Mesenchymal stem cell (in vitro differentiated cells and primary cell): ENCODE measurements at regions not wholly inside any gene's neighbourhood (a gene's known extent, or its start where the extent isn't known, plus 50 kb on each side); places are given as distances from the start of the nearest gene placed in this dataset.

ENCODE experiments used
- DNase-seq: peaks from one replicate; pipeline ENCODE4 v3.0.0-alpha.2; 2013
- H2AFZ ChIP-seq: one replicate; pipeline ENCODE4 v1.6.1; 2013; ENCODE audit warnings: low read depth, mild to moderate bottlenecking, control low read depth, inconsistent platforms, low read length, moderate library complexity
- H2AK5ac ChIP-seq: 2 replicates; pipeline ENCODE4 v1.6.1; 2013; ENCODE audit warnings: low read length, moderate library complexity, mild to moderate bottlenecking, inconsistent platforms; ENCODE audit not compliant: severe bottlenecking
- H2BK120ac ChIP-seq: one replicate; pipeline ENCODE4 v1.6.1; 2013; ENCODE audit warnings: low read depth, mild to moderate bottlenecking, inconsistent platforms, low read length, moderate library complexity
- H2BK12ac ChIP-seq, 2 experiments: one replicate each; pipeline ENCODE4 v1.6.1; 2013; ENCODE audit warnings: inconsistent platforms in 2 of 2, low read length in 2 of 2, mild to moderate bottlenecking in 2 of 2, moderate library complexity in 2 of 2, control low read depth in 1 of 2
- H2BK15ac ChIP-seq: one replicate; pipeline ENCODE4 v1.6.1; 2013; ENCODE audit warnings: mild to moderate bottlenecking, low read depth, inconsistent platforms; ENCODE audit not compliant: poor library complexity, severe bottlenecking
- H2BK5ac ChIP-seq: 2 replicates; pipeline ENCODE4 v1.6.1; 2013; ENCODE audit warnings: low read depth, mild to moderate bottlenecking, low read length, control low read depth, inconsistent platforms; ENCODE audit not compliant: poor library complexity, severe bottlenecking
- H3K14ac ChIP-seq, 2 experiments: one replicate each; pipeline ENCODE4 v1.6.1; 2013; ENCODE audit warnings: inconsistent platforms in 2 of 2, low read length in 2 of 2, control low read depth in 1 of 2, mild to moderate bottlenecking in 1 of 2, moderate library complexity in 1 of 2
- H3K18ac ChIP-seq, 2 experiments: one replicate each; pipeline ENCODE4 v1.6.1; 2013; ENCODE audit warnings: inconsistent platforms in 2 of 2, low read length in 2 of 2, control low read depth in 1 of 2, low read depth in 1 of 2, mild to moderate bottlenecking in 1 of 2
- H3K23ac ChIP-seq, 2 experiments: one replicate each; pipeline ENCODE4 v1.6.1; 2013; ENCODE audit warnings: inconsistent platforms in 2 of 2, low read length in 2 of 2, mild to moderate bottlenecking in 2 of 2, moderate library complexity in 2 of 2, control low read depth in 1 of 2
- H3K27ac ChIP-seq: 2 replicates; pipeline ENCODE4 v1.5.1; 2013; ENCODE audit warnings: mild to moderate bottlenecking, moderate library complexity, low read length, control low read depth, inconsistent platforms; ENCODE audit not compliant: poor library complexity, severe bottlenecking
- H3K27me3 ChIP-seq, 2 experiments: 2 replicates each; pipeline versions ENCODE4 v1.6.1 to v1.7.0; 2013; ENCODE audit warnings: low read length in 2 of 2, mild to moderate bottlenecking in 2 of 2, moderate library complexity in 2 of 2, control low read depth in 1 of 2, inconsistent platforms in 1 of 2; ENCODE audit not compliant: control insufficient read depth in 1 of 2, insufficient read depth in 1 of 2
- H3K36me3 ChIP-seq, 2 experiments: 2 replicates each; pipeline versions ENCODE4 v1.6.1 to v1.7.0; 2013; ENCODE audit warnings: low read length in 2 of 2, control low read depth in 1 of 2, inconsistent platforms in 1 of 2, low read depth in 1 of 2, mild to moderate bottlenecking in 1 of 2; ENCODE audit not compliant: insufficient read depth in 2 of 2, control insufficient read depth in 1 of 2
- H3K4ac ChIP-seq, 2 experiments: one replicate each; pipeline ENCODE4 v1.6.1; 2013; ENCODE audit warnings: inconsistent platforms in 2 of 2, low read length in 2 of 2, mild to moderate bottlenecking in 2 of 2, moderate library complexity in 2 of 2, control low read depth in 1 of 2, low read depth in 1 of 2
- H3K4me1 ChIP-seq: 2 replicates; pipeline ENCODE4 v1.6.1; 2013; ENCODE audit warnings: low read depth, low read length, control low read depth; ENCODE audit not compliant: control insufficient read depth, insufficient read depth
- H3K4me2 ChIP-seq: 2 replicates; pipeline ENCODE4 v1.6.1; 2013; ENCODE audit warnings: low read length, mild to moderate bottlenecking, inconsistent platforms; ENCODE audit not compliant: poor library complexity, severe bottlenecking
- H3K4me3 ChIP-seq, 2 experiments: 2 replicates each; pipeline versions ENCODE4 v1.5.1 to v1.7.0; 2013; ENCODE audit warnings: low read length in 2 of 2, mild to moderate bottlenecking in 2 of 2, control low read depth in 1 of 2, low read depth in 1 of 2; ENCODE audit not compliant: insufficient read depth in 1 of 2
- H3K79me1 ChIP-seq: replicated peaks from 2 replicates; pipeline ENCODE4 v1.6.1; 2013; ENCODE audit warnings: mild to moderate bottlenecking, control low read depth, low read length, inconsistent platforms; ENCODE audit not compliant: poor library complexity, severe bottlenecking
- H3K9ac ChIP-seq: 2 replicates; pipeline ENCODE4 v1.7.0; 2013; ENCODE audit warnings: mild to moderate bottlenecking, low read length, moderate library complexity
- H3K9me3 ChIP-seq: 2 replicates; pipeline ENCODE4 v1.7.0; 2013; ENCODE audit warnings: mild to moderate bottlenecking, low read length; ENCODE audit not compliant: control insufficient read depth
- H4K8ac ChIP-seq: one replicate; pipeline ENCODE4 v1.6.1; 2013; ENCODE audit warnings: inconsistent platforms, mild to moderate bottlenecking, low read length, moderate library complexity
- H4K91ac ChIP-seq: one replicate; pipeline ENCODE4 v1.6.1; 2013; ENCODE audit warnings: mild to moderate bottlenecking, low read length, inconsistent platforms
- WGBS: methylation state at CpG from one replicate; pipeline ENCODE4 v1.1.7; 2013; ENCODE audit warnings: mixed read lengths; 5-methylcytosine and 5-hydroxymethylcytosine counted together

GRCh38 chr7:49325571-49325970 lies 401.2 kb downstream of the CDC14C start:
- no peak overlapping the region for H2AFZ ChIP-seq
- no peak for DNase-seq
- H3K4me1 ChIP-seq, result no peaks in the 10 kb centered on the region
- 72% methylated on average over 3 of the region's 4 CpGs for whole genome bisulfite sequencing
- H3K23ac ChIP-seq, result no peak overlapping the region
- H2BK120ac ChIP-seq, result no peak overlapping the region
- H3K79me1 ChIP-seq, result no peaks in the 10 kb centered on the region
- peak overlapping the region in 1 of 2 experiments; percentile 36 for H3K4me3 ChIP-seq
- H3K9ac ChIP-seq, result peak overlapping the region; percentile 83
- no peak overlapping the region for H2BK15ac ChIP-seq
- H2AK5ac ChIP-seq, result no peak overlapping the region
- no peak overlapping the region for H2BK5ac ChIP-seq
- H3K36me3 ChIP-seq, result no peaks in the 10 kb centered on the region
- H3K9me3 ChIP-seq, result no peaks in the 10 kb centered on the region
- H3K27me3 ChIP-seq, result no peaks in the 10 kb centered on the region
- H3K4ac ChIP-seq, result no peak overlapping the region
- no peak overlapping the region for H3K18ac ChIP-seq
- no peak overlapping the region for H3K14ac ChIP-seq
- H3K4me2 ChIP-seq, result no peak overlapping the region
- H2BK12ac ChIP-seq, result no peak overlapping the region
- no peak overlapping the region for H4K91ac ChIP-seq
- H3K27ac ChIP-seq, result no peak overlapping the region
- no peak overlapping the region for H4K8ac ChIP-seq

- H3K18ac ChIP-seq, result no peak overlapping the region
- H2BK120ac ChIP-seq, result no peak overlapping the region
- no peaks in the 10 kb centered on the region for H3K27me3 ChIP-seq
- no peak overlapping the region for H2AK5ac ChIP-seq
- H3K9me3 ChIP-seq, result no peaks in the 10 kb centered on the region
- H3K4me3 ChIP-seq, result no peak overlapping the region
- no peak overlapping the region for H3K4me2 ChIP-seq
- H3K23ac ChIP-seq, result no peak overlapping the region
- H3K14ac ChIP-seq, result no peak overlapping the region
- no peak overlapping the region for H2BK15ac ChIP-seq
- no peak overlapping the region for H3K27ac ChIP-seq
- H4K8ac ChIP-seq, result no peak overlapping the region
- H2BK5ac ChIP-seq, result no peak overlapping the region
- no peak overlapping the region for H3K9ac ChIP-seq
- DNase-seq, result no peak
- H3K36me3 ChIP-seq, result no peaks in the 10 kb centered on the region
- no peak overlapping the region for H4K91ac ChIP-seq
- no peak overlapping the region for H2BK12ac ChIP-seq
- 87% methylated on average over 8 of the region's 8 CpGs for WGBS
- H3K4ac ChIP-seq, result no peak overlapping the region
- no peaks in the 10 kb centered on the region for H3K79me1 ChIP-seq
- H3K4me1 ChIP-seq, result no peaks in the 10 kb centered on the region
- H2AFZ ChIP-seq, result no peak overlapping the region
Measured at GRCh38 chr7:49327155-49327554, 402.8 kb downstream of the CDC14C start.

GRCh38 chr7:49333180-49333881 lies 409.0 kb downstream of the CDC14C start:
- H3K14ac ChIP-seq, result no peak overlapping the region
- no peak overlapping the region for H3K18ac ChIP-seq
- H2BK15ac ChIP-seq, result no peak overlapping the region
- H3K4me1 ChIP-seq, result no peaks in the 10 kb centered on the region
- no peak overlapping the region for H2BK5ac ChIP-seq
- H4K91ac ChIP-seq, result no peak overlapping the region
- no peak overlapping the region for H2AK5ac ChIP-seq
- H2AFZ ChIP-seq, result no peak overlapping the region
- H2BK12ac ChIP-seq, result no peak overlapping the region
- no peaks in the 10 kb centered on the region for H3K27me3 ChIP-seq
- WGBS, result 96% methylated on average over 3 of the region's 4 CpGs
- no peak for DNase-seq
- H3K9me3 ChIP-seq, result no peaks in the 10 kb centered on the region
- H3K36me3 ChIP-seq, result no peaks in the 10 kb centered on the region
- H4K8ac ChIP-seq, result no peak overlapping the region
- no peak overlapping the region for H3K23ac ChIP-seq
- H2BK120ac ChIP-seq, result no peak overlapping the region
- H3K27ac ChIP-seq, result no peak overlapping the region
- H3K79me1 ChIP-seq, result no peaks in the 10 kb centered on the region
- H3K4me2 ChIP-seq, result no peak overlapping the region
- H3K9ac ChIP-seq, result no peak overlapping the region
- H3K4me3 ChIP-seq, result no peak overlapping the region
- H3K4ac ChIP-seq, result no peak overlapping the region

GRCh38 chr7:49341849-49342248 lies 417.5 kb downstream of the CDC14C start:
- 81% methylated on average over 2 of the region's 3 CpGs for WGBS

More at GRCh38 chr7:49341849-49342248, 417.5 kb downstream of the CDC14C start:
- H3K36me3 ChIP-seq, result no peaks in the 10 kb centered on the region
- H2AK5ac ChIP-seq, result no peak overlapping the region
- no peaks in the 10 kb centered on the region for H3K79me1 ChIP-seq
- H3K27ac ChIP-seq, result no peak overlapping the region
- H2BK120ac ChIP-seq, result no peak overlapping the region
- no peak overlapping the region for H3K4me2 ChIP-seq
- no peak overlapping the region for H4K91ac ChIP-seq
- no peak overlapping the region for H2BK5ac ChIP-seq
- H3K4me3 ChIP-seq, result no peak overlapping the region
- no peak overlapping the region for H3K18ac ChIP-seq
- H3K4ac ChIP-seq, result no peak overlapping the region
- no peaks in the 10 kb centered on the region for H3K27me3 ChIP-seq
- H2BK12ac ChIP-seq, result no peak overlapping the region
- no peak overlapping the region for H4K8ac ChIP-seq
- H3K23ac ChIP-seq, result no peak overlapping the region
- no peak overlapping the region for H3K9ac ChIP-seq
- H3K14ac ChIP-seq, result no peak overlapping the region
- H3K4me1 ChIP-seq, result no peaks in the 10 kb centered on the region
- no peak for DNase-seq
- H2BK15ac ChIP-seq, result no peak overlapping the region
- no peak overlapping the region for H2AFZ ChIP-seq
- no peaks in the 10 kb centered on the region for H3K9me3 ChIP-seq
